Activated naive CD8-positive, alpha-beta T cell (primary cell): ENCODE measurements at regions not wholly inside any gene's neighbourhood (a gene's known extent, or its start where the extent isn't known, plus 50 kb on each side); places are given as distances from the start of the nearest gene placed in this dataset.

ENCODE experiments used
- H3K27ac Mint-ChIP-seq: one replicate; pipeline ENCODE4 v1.8.0; 2021; ENCODE audit warnings: mixed read lengths
- H3K27me3 Mint-ChIP-seq: one replicate; pipeline ENCODE4 v1.8.0; 2021; ENCODE audit warnings: mixed read lengths
- H3K36me3 Mint-ChIP-seq: one replicate; pipeline ENCODE4 v1.8.0; 2021; ENCODE audit warnings: mixed read lengths
- H3K4me1 Mint-ChIP-seq: one replicate; pipeline ENCODE4 v1.8.0; 2021; ENCODE audit warnings: low read depth, mixed read lengths
- H3K4me3 Mint-ChIP-seq: one replicate; pipeline ENCODE4 v1.8.0; 2021; ENCODE audit warnings: mild to moderate bottlenecking, mixed read lengths
- H3K9me3 Mint-ChIP-seq: one replicate; pipeline ENCODE4 v1.8.0; 2021; ENCODE audit warnings: low read depth, mixed read lengths

GRCh38 chr13:85241060-85241459 is 558.2 kb downstream of the SLITRK6 start:
- Mint-ChIP-seq H3K27ac (no peak overlapping the region), H3K4me3 (no peak overlapping the region), H3K27me3 (no peaks in the 10 kb centered on the region), H3K4me1 (no peaks in the 10 kb centered on the region), H3K36me3 (no peaks in the 10 kb centered on the region), H3K9me3 (peaks cover 4% of the 10 kb centered on the region)

GRCh38 chr13:85236413-85236812 is 562.8 kb downstream of the SLITRK6 start:
- H3K27ac Mint-ChIP-seq = no peak overlapping the region
- no peak overlapping the region for H3K4me3 Mint-ChIP-seq
- H3K36me3 Mint-ChIP-seq = no peaks in the 10 kb centered on the region
- H3K9me3 Mint-ChIP-seq = peaks cover 4% of the 10 kb centered on the region
- no peaks in the 10 kb centered on the region for H3K27me3 Mint-ChIP-seq
- H3K4me1 Mint-ChIP-seq = no peaks in the 10 kb centered on the region

DNA sequence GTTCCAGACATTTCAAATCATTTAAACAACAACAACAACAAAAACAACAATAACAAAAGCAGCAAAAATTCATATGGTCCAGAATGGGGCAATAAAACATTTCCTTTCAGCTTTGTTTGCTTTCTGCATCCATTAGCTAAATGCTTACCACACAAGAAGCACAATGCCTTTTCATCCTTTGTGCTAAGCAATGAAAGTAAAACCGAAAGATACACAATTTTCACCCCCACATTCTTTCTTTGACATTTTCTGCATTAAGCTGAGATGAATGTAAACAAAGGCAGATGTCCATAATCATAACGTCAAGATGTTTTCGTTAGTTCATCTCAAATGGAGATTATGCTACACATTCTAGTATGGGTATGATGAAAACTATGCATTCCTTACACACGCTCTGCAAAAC is 568.5 kb downstream of the SLITRK6 start:
- no peaks in the 10 kb centered on the region for H3K27me3 Mint-ChIP-seq
- no peak overlapping the region for H3K4me3 Mint-ChIP-seq
- no peaks in the 10 kb centered on the region for H3K4me1 Mint-ChIP-seq
- H3K9me3 Mint-ChIP-seq = peaks cover 5% of the 10 kb centered on the region
- H3K36me3 Mint-ChIP-seq = no peaks in the 10 kb centered on the region
- H3K27ac Mint-ChIP-seq = no peak overlapping the region

GRCh38 chr13:85228692-85229091 is 570.5 kb downstream of the SLITRK6 start:
- no peaks in the 10 kb centered on the region for H3K4me1 Mint-ChIP-seq
- no peak overlapping the region for H3K27ac Mint-ChIP-seq
- no peaks in the 10 kb centered on the region for H3K27me3 Mint-ChIP-seq
- H3K9me3 Mint-ChIP-seq = peaks cover 5% of the 10 kb centered on the region
- no peaks in the 10 kb centered on the region for H3K36me3 Mint-ChIP-seq
- H3K4me3 Mint-ChIP-seq = no peak overlapping the region

- Mint-ChIP-seq H3K9me3 (peaks cover 5% of the 10 kb centered on the region), H3K4me1 (no peaks in the 10 kb centered on the region), H3K27me3 (no peaks in the 10 kb centered on the region), H3K4me3 (no peak overlapping the region), H3K27ac (no peak overlapping the region), H3K36me3 (no peaks in the 10 kb centered on the region)
Measured at GRCh38 chr13:85223883-85224656, 575.1 kb downstream of the SLITRK6 start.

- Mint-ChIP-seq H3K27ac (no peak overlapping the region), H3K4me1 (no peaks in the 10 kb centered on the region), H3K27me3 (no peaks in the 10 kb centered on the region), H3K36me3 (no peaks in the 10 kb centered on the region), H3K4me3 (no peak overlapping the region), H3K9me3 (peaks cover 3% of the 10 kb centered on the region)
Measured at GRCh38 chr13:85216576-85216975, 582.6 kb downstream of the SLITRK6 start.

GRCh38 chr13:85212692-85213091 is 586.5 kb downstream of the SLITRK6 start:
- Mint-ChIP-seq H3K4me3 (no peak overlapping the region), H3K9me3 (peaks cover 9% of the 10 kb centered on the region), H3K27ac (no peak overlapping the region), H3K4me1 (no peaks in the 10 kb centered on the region), H3K27me3 (no peaks in the 10 kb centered on the region), H3K36me3 (no peaks in the 10 kb centered on the region)

DNA sequence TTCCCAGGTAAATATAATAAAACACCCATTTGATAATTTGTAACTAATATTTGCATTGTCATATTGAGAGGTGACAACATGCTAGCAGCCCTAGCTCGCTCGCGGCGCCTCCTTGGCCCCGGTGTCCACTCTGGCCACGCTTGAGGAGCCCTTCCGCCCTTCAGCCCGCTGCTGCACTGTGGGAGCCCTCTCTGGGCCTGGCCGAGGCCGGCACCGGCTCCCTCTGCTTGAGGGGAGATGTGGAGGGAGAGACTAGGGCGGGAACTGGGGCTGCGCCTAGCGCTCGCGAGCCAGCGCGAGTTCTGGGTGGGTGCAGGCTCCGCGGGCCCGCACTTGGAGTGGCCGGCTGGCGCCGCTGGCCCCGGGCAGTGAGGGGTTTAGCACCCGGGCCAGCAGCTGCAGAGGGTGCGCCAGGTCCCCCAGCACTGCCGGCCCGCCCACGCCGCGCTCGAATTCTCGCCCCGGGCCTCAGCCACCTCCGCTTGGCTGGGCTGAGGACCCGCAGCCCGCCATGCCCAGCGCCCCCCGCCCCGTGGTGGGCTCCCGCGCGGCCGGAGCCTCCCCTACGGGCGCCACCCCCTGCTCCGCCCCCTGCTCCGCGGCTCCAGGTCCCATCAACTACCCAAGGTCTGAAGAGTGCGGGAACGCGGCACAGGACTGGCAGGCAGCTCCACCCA is 594.4 kb downstream of the SLITRK6 start:
- Mint-ChIP-seq H3K9me3 (peaks cover 16% of the 10 kb centered on the region), H3K36me3 (no peaks in the 10 kb centered on the region), H3K27ac (no peak overlapping the region), H3K4me3 (no peak overlapping the region), H3K27me3 (no peaks in the 10 kb centered on the region), H3K4me1 (no peaks in the 10 kb centered on the region)

- H3K4me1 Mint-ChIP-seq = no peaks in the 10 kb centered on the region
- H3K27me3 Mint-ChIP-seq = no peaks in the 10 kb centered on the region
- no peaks in the 10 kb centered on the region for H3K36me3 Mint-ChIP-seq
- H3K4me3 Mint-ChIP-seq = no peak overlapping the region
- no peak overlapping the region for H3K27ac Mint-ChIP-seq
- H3K9me3 Mint-ChIP-seq = peaks cover 3% of the 10 kb centered on the region
Measured at GRCh38 chr13:85197431-85197830, 601.8 kb downstream of the SLITRK6 start.

- no peaks in the 10 kb centered on the region for H3K9me3 Mint-ChIP-seq
- no peak overlapping the region for H3K27ac Mint-ChIP-seq
- no peaks in the 10 kb centered on the region for H3K36me3 Mint-ChIP-seq
Measured at GRCh38 chr13:85194482-85194881, 604.7 kb downstream of the SLITRK6 start.

DNA sequence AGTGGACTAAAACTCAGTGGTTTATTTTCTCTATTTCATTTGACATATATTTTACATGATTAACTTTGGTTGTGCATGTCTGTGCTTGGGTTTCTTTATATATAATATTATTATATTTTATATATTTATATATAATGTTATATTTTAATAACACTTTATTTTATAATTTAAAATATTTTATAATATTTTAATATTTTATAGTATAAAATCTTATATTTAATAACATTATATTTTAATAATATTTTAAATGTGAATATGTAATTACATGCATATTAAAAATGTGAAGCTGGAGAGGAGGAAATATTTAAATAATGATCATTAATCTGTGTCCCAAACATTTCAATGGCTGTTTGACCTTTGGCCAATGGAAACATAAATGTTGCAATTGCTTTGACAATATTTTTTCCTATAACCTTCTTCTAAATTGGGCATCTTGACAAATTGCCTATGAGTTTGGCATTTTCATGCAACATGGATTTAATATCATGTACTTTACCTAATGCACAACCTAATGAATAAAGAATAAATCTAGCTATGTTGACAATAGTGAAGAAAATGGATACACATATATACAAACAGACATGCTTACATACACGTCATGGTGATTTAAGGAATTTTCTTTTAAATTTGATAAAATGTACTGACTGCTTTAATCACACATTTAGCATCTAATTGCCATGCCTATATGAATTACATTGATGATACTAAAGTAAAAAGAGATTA is 607.1 kb downstream of the SLITRK6 start:
- no peaks in the 10 kb centered on the region for H3K36me3 Mint-ChIP-seq
- no peaks in the 10 kb centered on the region for H3K4me1 Mint-ChIP-seq
- no peak overlapping the region for H3K27ac Mint-ChIP-seq
- H3K27me3 Mint-ChIP-seq = no peaks in the 10 kb centered on the region
- H3K4me3 Mint-ChIP-seq = no peak overlapping the region
- no peaks in the 10 kb centered on the region for H3K9me3 Mint-ChIP-seq

More at GRCh38 chr13:85194482-85194881, 604.7 kb downstream of the SLITRK6 start:
- Mint-ChIP-seq H3K4me1 (no peaks in the 10 kb centered on the region), H3K4me3 (no peak overlapping the region), H3K27me3 (no peaks in the 10 kb centered on the region)

- H3K36me3 Mint-ChIP-seq = no peaks in the 10 kb centered on the region
- no peaks in the 10 kb centered on the region for H3K4me1 Mint-ChIP-seq
- H3K27ac Mint-ChIP-seq = no peak overlapping the region
- H3K4me3 Mint-ChIP-seq = no peak overlapping the region
- no peaks in the 10 kb centered on the region for H3K27me3 Mint-ChIP-seq
- peaks cover 4% of the 10 kb centered on the region for H3K9me3 Mint-ChIP-seq
Measured at GRCh38 chr13:85186356-85187045, 612.7 kb downstream of the SLITRK6 start.

DNA sequence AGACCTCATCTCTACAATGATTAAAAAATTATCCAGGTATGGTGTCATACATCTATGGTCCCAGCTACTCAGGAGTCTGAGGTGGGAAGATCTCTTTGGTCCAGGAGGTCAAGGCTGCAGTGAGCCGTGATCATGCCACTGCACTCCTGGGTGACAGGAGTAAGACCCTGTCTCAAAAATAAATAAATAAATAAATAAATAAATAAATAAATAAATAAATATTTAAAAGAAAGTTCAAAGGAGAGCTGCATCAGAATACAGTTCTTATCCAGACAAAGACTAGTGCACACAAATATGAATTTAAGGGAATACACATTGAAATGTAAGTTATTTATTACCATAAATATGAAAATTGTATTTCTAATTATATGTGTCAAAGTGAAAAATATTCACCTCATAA is 624.9 kb downstream of the SLITRK6 start:
- Mint-ChIP-seq H3K27ac (no peak overlapping the region), H3K4me1 (no peaks in the 10 kb centered on the region), H3K27me3 (peaks cover 2% of the 10 kb centered on the region), H3K4me3 (no peak overlapping the region), H3K9me3 (peaks cover 15% of the 10 kb centered on the region), H3K36me3 (no peaks in the 10 kb centered on the region)

- Mint-ChIP-seq H3K4me1 (no peaks in the 10 kb centered on the region), H3K9me3 (peaks cover 3% of the 10 kb centered on the region), H3K36me3 (no peaks in the 10 kb centered on the region), H3K27me3 (peaks cover 2% of the 10 kb centered on the region), H3K4me3 (no peak overlapping the region), H3K27ac (no peak overlapping the region)
Measured at GRCh38 chr13:85170372-85170771, 628.8 kb downstream of the SLITRK6 start.

GRCh38 chr13:85166891-85167290 is 632.3 kb downstream of the SLITRK6 start:
- Mint-ChIP-seq H3K9me3 (peaks cover 11% of the 10 kb centered on the region), H3K27ac (no peak overlapping the region), H3K4me3 (no peak overlapping the region), H3K36me3 (no peaks in the 10 kb centered on the region), H3K27me3 (no peaks in the 10 kb centered on the region), H3K4me1 (no peaks in the 10 kb centered on the region)
